ENCODE measurements at regions not wholly inside any gene's neighbourhood (a gene's known extent, or its start where the extent isn't known, plus 50 kb on each side); places are given as distances from the start of the nearest gene placed in this dataset.
"Not testable (repeated sequence)": the region's sequence is repeated elsewhere in the genome, so short reads cannot be mapped to it uniquely, and the experiment has no call there.

GRCh38 chr3:90136456-90137191 is 1029.2 kb downstream of the EPHA3 start:
- Histone ChIP-seq H3K27me3 (no peaks in the 10 kb centered on the region), H3K4me1 (no peaks in the 10 kb centered on the region), H3K4me3 (ENCODE audit: low read depth, low read length) (no peak overlapping the region), H3K36me3 (no peaks in the 10 kb centered on the region), H3K9me3 (no peaks in the 10 kb centered on the region)
- no peak for DNase-seq
- no peak for TF ChIP-seq CTCF (IDR thresholded peaks at IDR 0.05; ENCODE audit: low read depth, low read length)

- H3K4me3 ChIP-seq (ENCODE audit: low read depth, low read length) = no peak overlapping the region
- H3K9me3 ChIP-seq = no peaks in the 10 kb centered on the region
- H3K36me3 ChIP-seq = no peaks in the 10 kb centered on the region
- TF ChIP-seq CTCF (IDR thresholded peaks at IDR 0.05; ENCODE audit: low read depth, low read length) = no peak
- peaks cover 2% of the 10 kb centered on the region for H3K4me1 ChIP-seq
- no peak for DNase-seq
- no peaks in the 10 kb centered on the region for H3K27me3 ChIP-seq
Measured at GRCh38 chr3:90145094-90145860, 1037.9 kb downstream of the EPHA3 start.

GRCh38 chr3:90180096-90180495 is 1072.7 kb downstream of the EPHA3 start:
- Histone ChIP-seq H3K4me1 (no peaks in the 10 kb centered on the region), H3K4me3 (ENCODE audit: low read depth, low read length) (no peak overlapping the region), H3K27me3 (no peaks in the 10 kb centered on the region), H3K36me3 (no peaks in the 10 kb centered on the region), H3K9me3 (no peaks in the 10 kb centered on the region)
- no peak for DNase-seq
- TF ChIP-seq CTCF (IDR thresholded peaks at IDR 0.05; ENCODE audit: low read depth, low read length) = no peak

GRCh38 chr3:90180543-90180942 is 1073.1 kb downstream of the EPHA3 start:
- no peak for DNase-seq
- H3K4me3 ChIP-seq (ENCODE audit: low read depth, low read length) = no peak overlapping the region
- no peaks in the 10 kb centered on the region for H3K9me3 ChIP-seq
- no peak for TF ChIP-seq CTCF (IDR thresholded peaks at IDR 0.05; ENCODE audit: low read depth, low read length)
- H3K36me3 ChIP-seq = no peaks in the 10 kb centered on the region
- no peaks in the 10 kb centered on the region for H3K4me1 ChIP-seq
- H3K27me3 ChIP-seq = no peaks in the 10 kb centered on the region

- H3K9me3 ChIP-seq, H3K4me1 ChIP-seq, H3K27me3 ChIP-seq, H3K36me3 ChIP-seq: not testable (repeated sequence)
- peak; percentile 24 for DNase-seq
- peak overlapping the region; percentile 40 for H3K4me3 ChIP-seq (ENCODE audit: low read depth, low read length)
- peak; percentile 43 for TF ChIP-seq CTCF (IDR thresholded peaks at IDR 0.05; ENCODE audit: low read depth, low read length)
Measured at GRCh38 chr3:90182291-90182976, 1075.0 kb downstream of the EPHA3 start.
